ENCODE measurements at regions not wholly inside any gene's neighbourhood (a gene's known extent, or its start where the extent isn't known, plus 50 kb on each side); places are given as distances from the start of the nearest gene placed in this dataset.

DNA sequence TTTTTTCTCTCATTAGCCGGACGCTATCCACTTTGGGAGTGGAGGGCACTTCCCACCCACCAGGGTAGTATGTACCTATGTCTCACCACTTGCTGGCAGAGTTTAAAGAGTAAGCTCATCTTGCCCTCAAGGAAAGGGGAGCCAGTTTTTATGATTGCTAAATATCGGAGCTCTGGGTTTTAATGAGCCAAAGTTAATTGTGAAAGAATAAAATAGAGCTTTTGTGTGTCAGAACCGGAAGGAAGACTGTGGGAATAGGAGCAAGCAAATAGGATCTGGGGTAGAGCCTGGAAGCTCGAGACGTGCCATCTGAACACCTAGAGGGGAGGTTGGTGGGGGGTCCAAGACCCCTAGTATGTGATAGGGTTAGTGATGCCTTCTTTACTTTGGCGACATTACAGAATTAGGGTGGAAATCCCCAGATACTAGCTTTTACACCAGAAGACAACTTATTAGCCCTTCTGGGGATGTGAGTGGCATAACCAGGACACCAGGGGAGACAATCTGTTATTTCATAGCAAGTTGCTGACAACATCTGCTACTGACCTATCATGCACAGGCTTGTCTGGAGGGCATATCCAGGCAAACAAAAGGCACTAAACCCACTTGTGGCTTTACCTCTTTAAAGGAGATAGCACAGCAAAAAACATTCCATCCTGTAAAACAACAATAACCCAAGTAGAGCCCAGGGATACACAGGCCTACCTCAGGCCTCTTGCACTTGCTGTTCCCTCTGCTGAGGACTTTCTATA, 333.8 kb downstream of the ZNF621 start:
- no peak overlapping the region for H3K23ac ChIP-seq (ENCODE audit: insufficient read length, low read depth, low read length)
- H3K4ac ChIP-seq (ENCODE audit: low read depth, low read length): no peak overlapping the region
- H2BK120ac ChIP-seq (ENCODE audit: low read depth, low read length, poor library complexity, severe bottlenecking): no peak overlapping the region
- WGBS (ENCODE audit: extremely low coverage, insufficient read length, low lambda C conversion rate): no CpG with 5 or more reads among the region's 7 CpGs
- H3K14ac ChIP-seq (ENCODE audit: insufficient read depth, low read length): no peak overlapping the region
- H4K91ac ChIP-seq (ENCODE audit: insufficient read length, low read depth, low read length): no peak overlapping the region
- no peaks in the 10 kb centered on the region for H3K79me1 ChIP-seq (ENCODE audit: insufficient read depth, low read depth, low read length, poor library complexity, severe bottlenecking)
- no peak overlapping the region for H2BK5ac ChIP-seq (ENCODE audit: insufficient read length, low read length)
- H4K8ac ChIP-seq (replicated peaks; ENCODE audit: insufficient read length, low read depth, low read length): no peak overlapping the region
- no peak overlapping the region for H3K56ac ChIP-seq (ENCODE audit: insufficient read length, low read depth, low read length)
- no peak overlapping the region for H3K9ac ChIP-seq (ENCODE audit: extremely low read depth, insufficient read length, low read length)
- Mint-ChIP-seq H3K9me3 (no peaks in the 10 kb centered on the region), H3K4me1 (no peaks in the 10 kb centered on the region), H3K27me3 (ENCODE audit: low read depth) (no peaks in the 10 kb centered on the region), H3K4me3 (no peak overlapping the region), H3K27ac (no peak overlapping the region), H3K36me3 (ENCODE audit: insufficient read depth in 1 of 3, low read depth in 3 of 3) (no peaks in the 10 kb centered on the region)
- H2AK5ac ChIP-seq (ENCODE audit: insufficient read length, low read length): no peak overlapping the region
- no peak for DNase-seq
- no peak overlapping the region for H2AFZ ChIP-seq (ENCODE audit: low read length)
- H3K4me1 ChIP-seq (ENCODE audit: insufficient read depth, low read length): no peaks in the 10 kb centered on the region
- no peak overlapping the region for H4K5ac ChIP-seq (ENCODE audit: insufficient read length, low read depth, low read length)
- H3T11ph ChIP-seq (ENCODE audit: low read length): no peak overlapping the region
- H3K9me3 ChIP-seq (ENCODE audit: control insufficient read depth, low read depth, low read length): no peaks in the 10 kb centered on the region
- H2BK15ac ChIP-seq (ENCODE audit: low read depth, low read length): no peak overlapping the region
- no peak overlapping the region for H3K27ac ChIP-seq (ENCODE audit: insufficient read length, low read depth, low read length)
- 0 out of 2 replicates have a peak, but pooled peaks cover 2% of the 10 kb centered on the region for H3K79me2 ChIP-seq (ENCODE audit: insufficient read depth, low read length)
- H3K27me3 ChIP-seq (ENCODE audit: insufficient read depth, low read length): no peaks in the 10 kb centered on the region
- no peak overlapping the region for H2BK20ac ChIP-seq (ENCODE audit: low read depth, low read length, poor library complexity, severe bottlenecking)
- H3K18ac ChIP-seq (ENCODE audit: insufficient read length, low read depth, low read length): no peak overlapping the region
- no peak for TF ChIP-seq CTCF (conservative IDR thresholded peaks at IDR 0.05)
- H3K4me2 ChIP-seq (ENCODE audit: insufficient read depth, insufficient read length, low read length): no peak overlapping the region
- no peaks in the 10 kb centered on the region for H4K20me1 ChIP-seq (ENCODE audit: control insufficient read depth, insufficient read depth, insufficient read length)
- no peaks in the 10 kb centered on the region for H3K23me2 ChIP-seq (ENCODE audit: insufficient read length, low read depth, low read length, poor library complexity, severe bottlenecking)
- H2BK12ac ChIP-seq (ENCODE audit: insufficient read length, low read depth, low read length): no peak overlapping the region

Data from H9 (cell line).